ENCODE measurements at regions not wholly inside any gene's neighbourhood (a gene's known extent, or its start where the extent isn't known, plus 50 kb on each side); places are given as distances from the start of the nearest gene placed in this dataset.

DNA sequence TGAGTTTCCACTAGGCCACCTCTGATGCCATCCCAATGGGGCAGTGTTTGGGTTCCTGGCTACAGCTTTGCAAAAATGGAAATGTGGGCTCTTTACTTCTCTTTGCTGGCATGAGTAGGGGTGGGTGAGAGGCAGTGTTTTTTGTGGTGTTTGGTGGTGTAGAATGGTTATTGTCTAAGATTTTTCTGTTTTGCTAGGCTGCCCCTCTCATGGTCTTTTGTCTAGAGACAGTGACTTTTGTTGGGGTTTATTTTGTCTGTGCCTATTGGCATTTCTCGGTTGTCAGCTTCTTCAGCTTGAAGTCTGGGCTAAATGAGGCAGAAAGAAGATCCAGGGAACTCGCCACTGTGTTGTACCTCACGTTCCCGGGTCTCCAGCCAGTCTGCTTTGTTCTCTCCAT, 112.1 kb downstream of the CENPF start:
- no peaks in the 10 kb centered on the region for H3K36me3 ChIP-seq
- no peak overlapping the region for H3K4me3 ChIP-seq
- H3K9me3 ChIP-seq (ENCODE audit: low read depth): no peaks in the 10 kb centered on the region
- DNase-seq (ENCODE audit: low read depth in 1 of 2, low spot score in 1 of 2): no peak
- no peaks in the 10 kb centered on the region for H3K4me1 ChIP-seq (ENCODE audit: low read depth)
- no peak overlapping the region for H3K27ac ChIP-seq
- TF ChIP-seq, protein P1, sequence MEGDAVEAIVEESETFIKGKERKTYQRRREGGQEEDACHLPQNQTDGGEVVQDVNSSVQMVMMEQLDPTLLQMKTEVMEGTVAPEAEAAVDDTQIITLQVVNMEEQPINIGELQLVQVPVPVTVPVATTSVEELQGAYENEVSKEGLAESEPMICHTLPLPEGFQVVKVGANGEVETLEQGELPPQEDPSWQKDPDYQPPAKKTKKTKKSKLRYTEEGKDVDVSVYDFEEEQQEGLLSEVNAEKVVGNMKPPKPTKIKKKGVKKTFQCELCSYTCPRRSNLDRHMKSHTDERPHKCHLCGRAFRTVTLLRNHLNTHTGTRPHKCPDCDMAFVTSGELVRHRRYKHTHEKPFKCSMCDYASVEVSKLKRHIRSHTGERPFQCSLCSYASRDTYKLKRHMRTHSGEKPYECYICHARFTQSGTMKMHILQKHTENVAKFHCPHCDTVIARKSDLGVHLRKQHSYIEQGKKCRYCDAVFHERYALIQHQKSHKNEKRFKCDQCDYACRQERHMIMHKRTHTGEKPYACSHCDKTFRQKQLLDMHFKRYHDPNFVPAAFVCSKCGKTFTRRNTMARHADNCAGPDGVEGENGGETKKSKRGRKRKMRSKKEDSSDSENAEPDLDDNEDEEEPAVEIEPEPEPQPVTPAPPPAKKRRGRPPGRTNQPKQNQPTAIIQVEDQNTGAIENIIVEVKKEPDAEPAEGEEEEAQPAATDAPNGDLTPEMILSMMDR (IDR thresholded peaks at IDR 0.05; ENCODE audit: low read depth, low read length): no peak
- H3K27me3 ChIP-seq: no peaks in the 10 kb centered on the region

DNA sequence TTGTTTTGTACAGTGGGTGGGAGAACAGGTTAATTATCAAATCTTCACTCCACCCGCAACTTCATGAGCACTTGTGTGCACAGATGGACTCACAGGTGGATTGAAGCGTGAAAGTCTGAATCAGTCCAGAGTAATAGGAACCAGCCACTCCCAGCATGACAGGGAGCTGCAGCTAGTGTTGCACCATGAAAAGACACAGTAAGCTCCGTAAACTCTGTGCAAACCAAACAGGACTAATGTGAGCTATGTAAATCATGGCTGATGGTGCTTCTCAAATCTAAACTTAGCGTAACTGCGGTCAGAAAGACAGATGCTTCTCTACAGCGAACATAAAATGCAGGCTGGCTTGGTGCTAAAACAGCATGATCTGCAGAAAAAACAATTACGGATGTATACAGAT, 114.4 kb downstream of the CENPF start:
- DNase-seq (ENCODE audit: low read depth in 1 of 2, low spot score in 1 of 2): no peak
- H3K36me3 ChIP-seq: no peaks in the 10 kb centered on the region
- no peaks in the 10 kb centered on the region for H3K9me3 ChIP-seq (ENCODE audit: low read depth)
- H3K27me3 ChIP-seq: no peaks in the 10 kb centered on the region
- H3K27ac ChIP-seq: no peak overlapping the region
- no peak overlapping the region for H3K4me3 ChIP-seq
- TF ChIP-seq, protein P1 (IDR thresholded peaks at IDR 0.05; ENCODE audit: low read depth, low read length): no peak
- H3K4me1 ChIP-seq (ENCODE audit: low read depth): no peaks in the 10 kb centered on the region

- TF ChIP-seq, protein P1 (IDR thresholded peaks at IDR 0.05; ENCODE audit: low read depth, low read length): no peak
Measured at GRCh38 chr1:214718724-214719123, 115.7 kb downstream of the CENPF start.

GRCh38 chr1:214719207-214719606, 116.2 kb downstream of the CENPF start:
- H3K4me3 ChIP-seq: no peak overlapping the region
- no peaks in the 10 kb centered on the region for H3K4me1 ChIP-seq (ENCODE audit: low read depth)
- H3K27me3 ChIP-seq: no peaks in the 10 kb centered on the region
- H3K9me3 ChIP-seq (ENCODE audit: low read depth): no peaks in the 10 kb centered on the region
- H3K36me3 ChIP-seq: no peaks in the 10 kb centered on the region
- TF ChIP-seq, protein P1 (IDR thresholded peaks at IDR 0.05; ENCODE audit: low read depth, low read length): no peak
- DNase-seq (ENCODE audit: low read depth in 1 of 2, low spot score in 1 of 2): no peak
- H3K27ac ChIP-seq: no peak overlapping the region

More at GRCh38 chr1:214718724-214719123, 115.7 kb downstream of the CENPF start:
- Histone ChIP-seq H3K27me3 (no peaks in the 10 kb centered on the region), H3K4me3 (no peak overlapping the region), H3K36me3 (no peaks in the 10 kb centered on the region), H3K4me1 (ENCODE audit: low read depth) (no peaks in the 10 kb centered on the region), H3K9me3 (ENCODE audit: low read depth) (no peaks in the 10 kb centered on the region), H3K27ac (no peak overlapping the region)
- DNase-seq (ENCODE audit: low read depth in 1 of 2, low spot score in 1 of 2): peak in 1 of 2 donors; percentile 5

DNA sequence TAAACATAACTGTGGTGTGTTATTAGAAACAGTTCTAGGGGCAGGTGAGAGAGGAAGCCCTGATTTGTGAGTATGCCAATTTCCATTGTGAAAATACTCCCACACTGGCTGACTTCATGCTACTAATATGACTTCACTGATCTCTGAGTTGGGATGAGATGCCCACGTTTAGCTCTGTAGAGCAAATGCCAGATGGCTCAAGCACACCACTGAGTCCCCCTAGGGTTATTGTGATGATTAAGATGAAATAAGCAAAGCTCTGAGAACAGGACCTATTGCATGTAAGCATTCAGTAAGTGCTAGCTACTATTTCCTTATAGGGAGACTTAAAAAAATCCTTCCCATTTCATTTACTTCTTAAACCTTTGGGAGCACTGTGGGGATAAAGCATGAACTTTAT, 117.6 kb downstream of the CENPF start:
- H3K36me3 ChIP-seq: no peaks in the 10 kb centered on the region
- no peak for DNase-seq (ENCODE audit: low read depth in 1 of 2, low spot score in 1 of 2)
- H3K27ac ChIP-seq: no peak overlapping the region
- no peak overlapping the region for H3K4me3 ChIP-seq
- no peaks in the 10 kb centered on the region for H3K27me3 ChIP-seq
- no peaks in the 10 kb centered on the region for H3K4me1 ChIP-seq (ENCODE audit: low read depth)
- TF ChIP-seq, protein P1 (IDR thresholded peaks at IDR 0.05; ENCODE audit: low read depth, low read length): no peak
- H3K9me3 ChIP-seq (ENCODE audit: low read depth): no peaks in the 10 kb centered on the region

GRCh38 chr1:214727274-214727673, 124.3 kb downstream of the CENPF start:
- Histone ChIP-seq H3K27me3 (no peaks in the 10 kb centered on the region), H3K9me3 (ENCODE audit: low read depth) (no peaks in the 10 kb centered on the region), H3K4me1 (ENCODE audit: low read depth) (no peaks in the 10 kb centered on the region), H3K36me3 (no peaks in the 10 kb centered on the region), H3K4me3 (no peak overlapping the region), H3K27ac (no peak overlapping the region)
- TF ChIP-seq, protein P1 (IDR thresholded peaks at IDR 0.05; ENCODE audit: low read depth, low read length): no peak
- DNase-seq (ENCODE audit: low read depth in 1 of 2, low spot score in 1 of 2): no peak

All from cardiac muscle cell (in vitro differentiated cells and primary cell).